Umbilical cord (tissue), 1 donor: ENCODE measurements at regions not wholly inside any gene's neighbourhood (a gene's known extent, or its start where the extent isn't known, plus 50 kb on each side); places are given as distances from the start of the nearest gene placed in this dataset.
"Not testable (repeated sequence)": the region's sequence is repeated elsewhere in the genome, so short reads cannot be mapped to it uniquely, and the experiment has no call there.

Source experiments
- DNase-seq: peaks from one replicate; pipeline ENCODE4 v3.0.0-alpha.2; 2015; ENCODE audit warnings: low spot score

- DNase-seq, result no peak
These were observed 824.6 kb upstream of the GOT2 start for GRCh38 chr16:59558679-59559078.

DNA sequence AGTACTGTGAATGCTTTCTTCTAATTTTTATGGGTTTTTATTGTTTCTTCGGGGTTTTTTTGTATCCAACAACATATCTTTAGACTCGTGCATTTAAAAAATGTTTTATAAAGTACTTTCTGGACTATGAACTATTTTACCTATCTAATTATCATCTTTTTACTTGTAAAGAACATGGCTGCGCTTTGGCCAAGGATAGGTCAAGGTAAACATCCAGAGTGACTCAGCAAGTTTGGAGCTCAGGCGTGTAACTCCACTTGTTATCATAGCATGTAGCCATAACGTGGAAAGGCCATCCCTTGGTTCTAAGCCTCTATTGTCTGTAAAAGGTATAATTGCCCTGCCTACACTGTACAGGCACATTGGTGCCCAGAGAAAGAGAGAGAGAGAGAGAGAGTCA, 818.0 kb upstream of the GOT2 start:
- no peak for DNase-seq

- no peak for DNase-seq
These were observed 811.6 kb upstream of the GOT2 start for GRCh38 chr16:59545721-59546120.

- no peak for DNase-seq
These were observed 809.5 kb upstream of the GOT2 start for GRCh38 chr16:59543641-59544040.

- no peak for DNase-seq
These were observed 806.5 kb upstream of the GOT2 start for GRCh38 chr16:59540621-59541020.

DNA sequence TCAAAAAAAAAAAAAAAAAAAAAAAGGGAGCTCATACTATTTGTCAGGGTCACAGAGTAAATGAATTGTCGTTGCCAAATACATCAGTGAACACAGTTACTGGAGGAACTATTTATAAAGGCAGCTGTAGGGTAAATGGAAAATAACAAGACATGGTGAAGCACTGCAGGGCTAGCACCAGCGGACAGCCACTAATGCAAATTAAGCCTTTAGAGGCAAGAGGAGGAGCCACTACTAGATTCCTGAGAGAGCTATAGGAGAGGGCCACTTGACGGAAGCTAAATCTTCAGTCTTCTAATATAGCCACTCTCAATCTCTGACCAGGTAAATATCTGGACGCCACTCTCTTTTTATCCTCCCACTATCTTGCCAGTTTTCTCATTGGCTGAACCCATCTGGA, 801.2 kb upstream of the GOT2 start:
- DNase-seq, result no peak

DNA sequence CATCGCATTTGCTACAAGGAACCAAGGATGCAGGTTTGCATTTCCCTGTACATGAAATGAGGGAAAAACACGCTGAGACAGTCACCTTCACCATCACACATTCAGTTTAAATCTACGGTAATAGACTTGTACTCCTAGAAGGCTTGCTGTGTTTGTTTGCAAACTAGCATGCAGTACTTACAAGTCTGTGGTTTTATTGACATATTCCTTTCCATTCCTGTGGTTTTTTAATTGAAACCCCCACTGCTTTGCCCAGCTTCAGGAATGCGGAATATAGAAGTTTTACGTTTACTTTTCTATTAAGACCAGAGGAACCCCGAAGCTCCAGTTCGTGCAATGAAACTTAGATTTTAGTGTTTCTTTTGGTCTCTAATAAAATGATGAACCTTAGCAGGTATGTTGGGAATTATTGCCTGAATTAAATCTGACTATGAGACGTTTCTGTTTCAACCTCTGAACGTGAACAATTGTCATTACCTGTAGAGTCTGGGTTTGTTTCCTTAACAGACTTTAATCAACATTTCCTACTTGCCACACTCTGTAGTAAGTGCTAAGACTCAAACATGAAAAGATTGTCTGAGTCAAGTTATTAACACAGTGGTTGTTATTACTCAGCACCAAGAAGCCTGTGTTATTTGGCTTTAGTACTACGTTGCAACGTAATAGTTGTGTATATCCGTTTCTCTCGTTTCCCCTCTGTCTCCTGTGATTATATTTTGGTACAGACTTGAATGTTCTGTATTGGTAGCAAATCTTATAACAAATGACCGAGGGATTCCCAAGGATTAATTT, 793.3 kb upstream of the GOT2 start:
- DNase-seq, result no peak

GRCh38 chr16:59522826-59523225, 788.7 kb upstream of the GOT2 start:
- DNase-seq, result no peak

DNA sequence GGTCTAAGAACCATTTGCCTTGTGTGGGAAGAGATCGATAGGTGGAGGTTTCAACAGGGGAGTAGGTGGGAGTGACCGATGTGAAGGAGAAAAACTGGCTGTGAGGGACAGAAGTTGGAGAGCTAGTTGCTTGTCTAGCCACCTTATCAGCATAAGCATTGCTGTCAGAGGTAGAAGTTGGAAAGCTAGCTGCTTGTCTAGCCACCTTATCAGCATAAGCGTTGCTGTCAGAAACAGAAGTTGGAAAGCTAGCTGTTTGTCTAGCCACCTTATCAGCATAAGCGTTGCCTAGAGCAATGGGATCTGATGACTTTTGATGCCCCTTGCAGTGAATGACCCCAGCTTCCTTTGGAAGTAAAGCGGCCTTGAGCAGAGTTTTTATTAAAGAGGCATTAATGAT, 784.6 kb upstream of the GOT2 start:
- not testable (repeated sequence) for DNase-seq

DNA sequence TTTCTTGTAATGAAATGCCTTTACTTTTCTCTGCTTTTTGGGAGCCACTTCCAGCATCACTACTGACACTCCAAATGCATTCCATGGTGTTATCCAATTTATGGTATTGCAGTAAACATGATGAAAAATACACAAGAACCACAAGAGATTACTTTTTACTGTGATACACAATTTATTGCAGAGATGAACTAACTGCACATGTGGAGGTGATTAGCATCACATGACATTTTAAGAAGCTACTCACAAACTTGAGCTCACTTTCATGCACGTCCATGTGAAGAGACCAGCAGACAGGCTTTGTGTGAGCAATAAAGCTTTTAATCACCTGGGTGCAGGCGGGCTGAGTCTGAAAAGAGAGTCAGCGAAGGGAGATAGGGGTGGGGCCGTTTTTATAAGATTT, 780.5 kb upstream of the GOT2 start:
- no peak for DNase-seq

- DNase-seq, result no peak
These were observed 775.9 kb upstream of the GOT2 start for GRCh38 chr16:59510008-59510424.

- DNase-seq, result no peak
These were observed 766.5 kb upstream of the GOT2 start for GRCh38 chr16:59500601-59501000.

GRCh38 chr16:59487067-59487466, 753.0 kb upstream of the GOT2 start:
- no peak for DNase-seq

DNA sequence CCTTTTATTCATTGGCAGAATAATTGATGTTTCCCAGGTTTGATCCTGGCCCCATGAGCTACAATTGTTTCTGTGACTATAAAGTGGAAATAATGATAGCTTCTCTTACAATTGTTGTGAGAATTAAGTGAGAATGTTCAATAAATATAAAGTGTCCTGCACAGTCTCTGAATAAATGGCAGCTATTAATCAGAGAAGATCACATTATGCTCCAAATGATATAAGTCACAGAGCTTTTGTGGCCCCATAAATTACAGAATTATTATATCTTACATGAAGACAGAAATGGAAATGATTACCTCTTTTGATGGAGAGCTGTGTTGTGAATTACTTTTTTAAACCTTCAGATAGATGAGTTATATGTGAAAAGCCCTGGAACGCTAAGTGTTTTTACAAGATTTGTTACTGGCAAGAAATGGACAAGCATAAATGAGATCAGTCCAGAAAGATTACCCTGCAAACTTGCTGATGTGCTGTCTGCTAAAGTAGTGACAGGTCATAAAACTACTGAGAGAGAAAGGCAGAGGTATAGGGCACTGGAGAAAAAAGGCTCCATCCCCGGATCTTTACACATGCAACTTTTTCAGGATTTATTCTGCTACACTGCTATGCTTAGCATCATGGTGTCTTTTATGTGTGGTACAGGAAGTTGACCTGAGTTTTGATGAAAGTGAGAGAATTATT, 750.9 kb upstream of the GOT2 start:
- no peak for DNase-seq

DNA sequence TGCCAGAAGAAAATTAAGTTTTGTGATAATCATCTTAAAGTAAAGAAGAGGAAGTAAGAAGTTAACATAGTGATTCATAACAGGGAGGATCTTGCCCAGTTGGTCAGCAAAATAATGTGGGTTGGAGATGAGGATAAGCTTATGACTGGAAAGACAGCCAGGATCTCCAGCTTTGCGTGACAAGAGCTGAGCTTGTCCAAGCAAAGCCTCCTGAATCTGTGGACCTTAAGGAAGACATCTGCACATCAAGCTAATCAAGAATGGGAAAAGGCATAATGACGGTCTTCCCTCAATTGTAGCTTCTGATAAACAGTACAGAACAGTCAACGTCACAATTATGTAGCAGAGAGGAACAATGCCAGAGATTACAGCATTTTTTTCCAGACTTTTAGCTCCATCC, 744.7 kb upstream of the GOT2 start:
- DNase-seq, result no peak

DNA sequence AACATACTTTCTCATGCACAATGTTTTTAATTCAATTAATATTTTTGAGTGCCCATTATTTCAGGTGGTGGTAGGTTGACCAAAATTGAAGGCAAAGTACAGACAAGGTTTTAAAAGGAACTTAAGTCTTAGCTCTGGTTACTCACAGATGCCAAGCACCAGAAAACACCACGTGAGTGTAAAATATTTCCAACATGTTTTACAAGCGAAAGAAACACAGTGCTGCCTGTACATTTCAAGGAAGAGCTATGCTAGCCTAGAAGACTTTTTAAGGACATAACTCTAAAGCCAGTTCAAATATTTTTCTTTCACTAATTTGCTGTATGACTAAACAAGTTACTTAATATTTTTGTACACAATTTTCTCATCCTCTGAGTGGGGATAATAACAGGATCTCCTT, 736.4 kb upstream of the GOT2 start:
- DNase-seq, result no peak

DNA sequence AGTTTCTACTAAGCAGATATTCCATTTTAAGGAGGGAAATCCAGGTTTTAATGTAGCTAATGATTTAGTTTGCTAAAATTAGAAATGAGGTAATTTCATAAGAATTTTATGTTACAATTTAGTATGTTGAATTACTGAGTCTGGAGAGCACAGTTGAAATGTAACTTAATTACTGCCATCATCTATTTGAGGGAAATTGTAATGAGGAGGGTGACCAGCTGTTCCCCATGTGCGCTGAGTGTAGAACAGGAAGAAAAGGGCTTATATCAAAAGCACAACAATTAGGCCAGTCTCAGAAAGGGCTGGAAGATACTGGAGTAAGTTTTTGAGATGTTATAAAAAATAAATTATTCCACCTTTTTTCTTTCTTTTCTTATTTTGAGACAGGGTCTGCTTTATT, 735.1 kb upstream of the GOT2 start:
- DNase-seq, result no peak

GRCh38 chr16:59463776-59464175, 729.7 kb upstream of the GOT2 start:
- DNase-seq, result no peak

DNA sequence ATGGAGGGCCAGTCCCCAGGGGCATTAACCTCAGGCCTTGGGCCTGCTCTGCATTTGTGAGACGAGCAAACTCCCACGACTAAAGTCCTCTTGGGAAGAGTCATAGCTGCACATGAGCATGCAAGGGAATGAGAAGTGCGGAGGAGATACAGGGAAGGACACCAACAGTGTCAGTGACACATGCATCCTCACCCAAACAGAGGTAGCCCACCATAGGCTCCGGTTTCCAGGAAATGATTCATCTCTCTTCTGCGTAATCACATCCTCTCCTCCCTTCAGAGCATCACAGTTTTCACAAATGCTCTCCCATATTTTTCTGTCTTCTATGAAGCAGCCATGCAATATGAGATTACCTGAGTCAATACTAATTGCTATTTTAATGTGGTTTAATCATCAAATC, 725.7 kb upstream of the GOT2 start:
- DNase-seq, result no peak

- DNase-seq, result no peak
These were observed 721.4 kb upstream of the GOT2 start for GRCh38 chr16:59455497-59455896.

DNA sequence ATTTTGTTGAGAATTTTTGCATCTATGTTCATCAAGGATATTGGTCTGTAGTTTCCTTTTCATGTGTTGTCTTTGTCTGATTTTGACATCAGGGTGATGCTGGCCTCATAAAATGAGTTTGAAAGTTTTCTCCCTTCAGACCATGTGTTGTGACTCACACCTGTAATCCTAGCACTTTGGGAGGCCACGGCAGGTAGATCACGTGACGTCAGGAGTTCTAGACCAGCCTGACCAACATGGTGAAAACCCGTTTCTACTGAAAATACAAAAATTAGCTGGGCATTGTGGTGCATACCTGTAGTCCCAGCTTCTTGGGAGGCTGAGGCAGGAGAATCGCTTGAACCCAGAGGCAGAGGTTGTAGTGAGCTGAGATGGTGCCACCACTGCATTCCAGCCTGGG, 716.4 kb upstream of the GOT2 start:
- DNase-seq, result not testable (repeated sequence)

DNA sequence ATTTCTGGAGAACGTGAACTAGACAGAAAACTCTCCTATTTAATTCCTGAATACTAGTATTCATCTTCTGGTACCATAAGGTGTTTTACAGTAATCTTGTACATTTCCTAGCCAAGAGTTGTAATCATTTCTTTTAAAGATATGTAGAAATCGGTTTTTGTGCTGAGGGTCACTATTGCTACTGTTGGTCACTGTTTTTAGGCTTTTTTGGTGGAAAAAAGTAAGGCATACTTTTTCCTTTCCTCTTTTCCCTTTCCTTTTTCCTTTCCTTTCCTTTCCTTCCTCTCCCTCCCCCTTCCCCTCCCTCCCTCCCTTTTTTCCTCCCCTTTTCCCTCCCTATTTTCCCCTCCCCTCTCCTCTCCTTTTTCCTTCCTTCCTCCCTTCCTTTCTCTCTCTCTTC, 706.4 kb upstream of the GOT2 start:
- DNase-seq, result no peak

DNA sequence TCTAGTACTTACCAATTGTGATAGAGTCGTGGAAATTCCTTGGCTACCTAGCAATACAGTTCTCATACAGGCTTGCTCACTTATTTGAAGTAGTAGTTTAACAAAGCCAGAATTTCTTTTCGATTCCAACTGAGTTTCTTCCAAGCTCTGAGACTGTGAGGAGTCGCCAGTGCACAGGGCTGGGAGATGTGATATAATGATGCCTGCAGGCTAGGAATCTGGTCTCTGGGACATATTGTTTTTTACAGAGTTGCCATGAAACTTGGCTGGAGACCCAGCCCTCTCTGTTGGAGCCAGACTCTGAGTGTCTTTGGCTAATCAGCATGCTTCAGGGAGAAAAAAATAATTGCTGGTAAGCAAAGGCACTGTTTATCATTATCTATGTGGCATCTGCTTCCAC, 698.8 kb upstream of the GOT2 start:
- DNase-seq, result no peak
